ENCODE measurements at regions not wholly inside any gene's neighbourhood (a gene's known extent, or its start where the extent isn't known, plus 50 kb on each side); places are given as distances from the start of the nearest gene placed in this dataset.

GRCh38 chr13:21944610-21945009 lies 273.7 kb downstream of the FGF9 start:
- H2AFZ ChIP-seq (ENCODE audit: low read depth, low read length): no peak overlapping the region
- H3K27me3 ChIP-seq (ENCODE audit: insufficient read depth, low read length): no peaks in the 10 kb centered on the region
- no peaks in the 10 kb centered on the region for H3K36me3 ChIP-seq (ENCODE audit: insufficient read depth, low read length)
- H3K4me1 ChIP-seq (ENCODE audit: insufficient read depth, low read length): no peaks in the 10 kb centered on the region
- no peak overlapping the region for H3K4me3 ChIP-seq (ENCODE audit: low read length)
- peaks cover 1% of the 10 kb centered on the region for H3K9me3 ChIP-seq (ENCODE audit: low read length)

- H3K36me3 ChIP-seq (ENCODE audit: insufficient read depth, low read length): no peaks in the 10 kb centered on the region
- H2AFZ ChIP-seq (ENCODE audit: low read depth, low read length): no peak overlapping the region
- H3K9me3 ChIP-seq (ENCODE audit: low read length): peaks cover 1% of the 10 kb centered on the region
- no peaks in the 10 kb centered on the region for H3K27me3 ChIP-seq (ENCODE audit: insufficient read depth, low read length)
- H3K4me1 ChIP-seq (ENCODE audit: insufficient read depth, low read length): no peaks in the 10 kb centered on the region
- H3K4me3 ChIP-seq (ENCODE audit: low read length): no peak overlapping the region
These were observed 274.3 kb downstream of the FGF9 start for GRCh38 chr13:21945195-21945594.

DNA sequence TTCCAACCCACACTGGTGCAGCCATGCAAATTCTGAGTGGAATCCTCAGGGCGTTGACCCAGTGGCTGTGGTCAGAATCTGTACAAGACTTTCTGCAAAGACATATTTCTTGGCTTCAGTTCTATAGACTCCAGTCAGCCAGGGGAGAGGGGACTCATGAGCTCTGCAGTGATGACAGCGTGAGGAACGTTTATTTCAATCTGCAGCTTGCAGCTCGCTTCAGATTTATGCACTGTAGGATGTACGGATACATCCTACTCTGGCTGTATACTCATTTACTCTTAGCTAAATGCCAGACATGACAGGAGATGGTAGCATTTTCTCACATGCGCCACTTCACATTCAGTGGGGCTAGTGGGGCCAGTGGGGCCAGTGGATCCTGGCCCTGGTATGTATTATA lies 276.1 kb downstream of the FGF9 start:
- no peaks in the 10 kb centered on the region for H3K4me1 ChIP-seq (ENCODE audit: insufficient read depth, low read length)
- peaks cover 1% of the 10 kb centered on the region for H3K9me3 ChIP-seq (ENCODE audit: low read length)
- H3K27me3 ChIP-seq (ENCODE audit: insufficient read depth, low read length): no peaks in the 10 kb centered on the region
- no peaks in the 10 kb centered on the region for H3K36me3 ChIP-seq (ENCODE audit: insufficient read depth, low read length)
- no peak overlapping the region for H3K4me3 ChIP-seq (ENCODE audit: low read length)
- H2AFZ ChIP-seq (ENCODE audit: low read depth, low read length): no peak overlapping the region

DNA sequence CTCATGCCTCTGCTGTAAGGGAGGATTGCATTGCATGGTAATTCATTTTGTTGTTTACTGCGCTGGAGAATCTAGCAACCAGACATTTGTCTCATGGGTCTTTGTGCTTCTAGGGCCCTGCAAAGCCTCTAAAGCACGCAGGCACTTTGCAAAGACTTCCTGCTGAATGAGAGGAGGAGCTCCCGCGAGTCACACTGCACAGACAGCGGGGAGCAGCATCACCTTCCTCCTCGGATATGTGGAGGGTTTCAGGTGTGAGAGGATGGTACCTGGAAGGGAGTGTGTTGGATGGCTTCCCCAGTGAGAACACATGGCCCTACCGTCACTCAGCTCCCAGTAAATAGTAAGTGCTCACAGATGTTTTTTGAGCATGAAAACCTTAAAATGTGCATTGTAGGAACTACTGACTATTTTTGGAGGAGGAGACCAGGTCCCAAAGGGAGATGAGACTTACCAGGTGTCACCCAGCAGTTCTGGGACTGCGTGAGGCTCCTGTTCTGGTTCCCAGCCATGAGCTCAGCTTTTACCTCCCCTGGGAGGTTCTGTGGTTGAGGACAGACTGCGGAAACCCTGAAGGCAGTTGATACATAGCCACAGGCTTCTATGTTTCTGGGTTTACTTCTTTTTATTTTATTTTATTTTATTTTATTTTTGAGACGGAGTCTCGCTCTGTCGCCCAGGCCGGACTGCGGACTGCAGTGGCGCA lies 278.0 kb downstream of the FGF9 start:
- Histone ChIP-seq H3K4me1 (ENCODE audit: insufficient read depth, low read length) (no peaks in the 10 kb centered on the region), H3K36me3 (ENCODE audit: insufficient read depth, low read length) (no peaks in the 10 kb centered on the region), H3K4me3 (ENCODE audit: low read length) (no peak overlapping the region), H3K9me3 (ENCODE audit: low read length) (peaks cover 1% of the 10 kb centered on the region), H2AFZ (ENCODE audit: low read depth, low read length) (no peak overlapping the region), H3K27me3 (ENCODE audit: insufficient read depth, low read length) (no peaks in the 10 kb centered on the region)

DNA sequence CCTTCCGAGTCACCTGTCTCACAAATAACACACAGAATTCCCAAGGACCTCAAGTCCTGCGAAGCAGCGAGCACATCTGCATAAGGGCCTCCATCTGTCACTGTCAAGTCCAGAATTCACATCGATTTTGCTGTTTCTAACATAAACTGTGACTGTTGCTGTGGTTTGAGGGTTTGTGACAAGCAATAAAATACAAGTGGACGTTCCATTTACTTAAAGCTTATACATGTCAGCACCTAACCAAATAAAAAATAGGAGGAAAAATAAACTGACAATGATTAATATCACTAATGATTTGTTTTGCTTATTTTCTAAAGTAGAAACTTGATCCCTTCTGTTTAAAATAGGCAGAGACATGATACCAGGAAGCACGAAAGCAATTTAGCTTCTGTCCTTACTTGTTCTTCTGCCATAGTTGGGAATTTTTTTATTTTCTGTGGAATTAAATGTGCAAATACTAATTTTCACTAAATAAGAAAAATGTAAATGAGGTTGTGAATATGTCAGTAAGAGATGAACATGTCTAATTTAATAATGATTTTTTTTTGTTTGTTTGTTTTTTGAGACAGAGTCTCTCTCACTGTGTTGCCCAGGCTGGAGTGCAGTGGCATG lies 279.1 kb downstream of the FGF9 start:
- Histone ChIP-seq H3K27me3 (ENCODE audit: insufficient read depth, low read length) (no peaks in the 10 kb centered on the region), H3K36me3 (ENCODE audit: insufficient read depth, low read length) (no peaks in the 10 kb centered on the region), H3K4me3 (ENCODE audit: low read length) (no peak overlapping the region), H3K9me3 (ENCODE audit: low read length) (peaks cover under 1% of the 10 kb centered on the region), H2AFZ (ENCODE audit: low read depth, low read length) (no peak overlapping the region), H3K4me1 (ENCODE audit: insufficient read depth, low read length) (no peaks in the 10 kb centered on the region)

DNA sequence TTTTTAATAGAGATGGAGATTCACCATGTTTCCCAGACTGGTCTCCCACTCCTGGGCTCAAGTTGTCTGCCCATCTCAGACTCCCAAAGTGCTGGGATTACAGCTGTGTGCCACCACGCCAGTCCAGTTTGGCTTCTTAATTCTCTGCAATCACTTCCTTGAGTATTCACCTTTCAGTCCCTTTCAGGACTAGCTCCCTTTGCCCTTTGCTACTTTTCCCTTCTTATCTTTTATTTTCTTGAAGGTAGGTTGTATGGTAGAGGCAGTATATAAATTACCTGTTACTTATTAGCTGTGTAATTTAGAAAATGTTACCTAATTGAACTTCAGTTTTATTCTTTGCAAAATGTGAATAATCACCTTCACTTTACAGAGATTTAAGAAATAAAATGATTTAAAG lies 285.8 kb downstream of the FGF9 start:
- H3K4me3 ChIP-seq (ENCODE audit: low read length): no peak overlapping the region

DNA sequence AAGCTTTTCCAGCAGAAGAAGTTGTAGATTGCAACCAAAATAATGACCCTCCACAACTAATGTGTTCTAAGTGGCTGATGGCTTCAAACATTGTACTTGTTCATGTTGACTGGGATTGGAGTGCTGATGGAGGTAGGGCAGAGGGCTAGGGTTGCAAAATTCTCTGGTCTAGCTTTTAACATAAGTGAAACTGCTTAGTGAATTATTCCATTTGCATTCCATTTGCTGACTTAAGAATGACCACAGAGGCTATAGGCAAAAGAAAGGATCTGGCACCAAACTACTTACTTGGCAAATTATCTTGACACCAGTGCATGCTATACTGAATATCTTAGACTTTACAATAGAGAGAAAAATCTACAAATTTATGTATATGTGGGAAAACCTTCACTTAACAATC lies 287.0 kb downstream of the FGF9 start:
- no peak overlapping the region for H3K4me3 ChIP-seq (ENCODE audit: low read length)
- no peak overlapping the region for H2AFZ ChIP-seq (ENCODE audit: low read depth, low read length)
- H3K27me3 ChIP-seq (ENCODE audit: insufficient read depth, low read length): no peaks in the 10 kb centered on the region
- no peaks in the 10 kb centered on the region for H3K36me3 ChIP-seq (ENCODE audit: insufficient read depth, low read length)
- H3K4me1 ChIP-seq (ENCODE audit: insufficient read depth, low read length): no peaks in the 10 kb centered on the region
- H3K9me3 ChIP-seq (ENCODE audit: low read length): peaks cover 2% of the 10 kb centered on the region

More for the DNA sequence above, 285.8 kb downstream of the FGF9 start:
- H2AFZ ChIP-seq (ENCODE audit: low read depth, low read length): no peak overlapping the region
- H3K36me3 ChIP-seq (ENCODE audit: insufficient read depth, low read length): no peaks in the 10 kb centered on the region
- H3K4me1 ChIP-seq (ENCODE audit: insufficient read depth, low read length): no peaks in the 10 kb centered on the region
- H3K27me3 ChIP-seq (ENCODE audit: insufficient read depth, low read length): no peaks in the 10 kb centered on the region
- peaks cover 2% of the 10 kb centered on the region for H3K9me3 ChIP-seq (ENCODE audit: low read length)

DNA sequence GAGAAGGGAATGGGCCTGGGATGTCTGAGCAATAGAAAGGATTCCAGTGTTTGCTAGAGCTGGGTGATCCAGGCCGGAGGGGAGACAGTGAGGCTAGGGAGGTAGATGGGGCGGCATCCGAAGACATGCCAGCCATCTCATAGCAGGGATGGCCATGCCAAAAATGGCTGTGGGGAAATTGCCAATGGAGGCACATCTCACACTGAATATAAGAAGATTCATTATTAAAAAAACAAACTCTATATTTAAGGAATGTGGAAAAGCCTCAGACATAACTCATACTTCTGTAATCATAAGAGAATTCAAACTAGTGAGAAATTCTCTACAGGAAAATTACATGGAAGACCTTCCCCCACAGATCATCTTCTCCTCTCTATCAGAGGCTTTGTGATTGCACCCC lies 289.2 kb downstream of the FGF9 start:
- H3K4me1 ChIP-seq (ENCODE audit: insufficient read depth, low read length): no peaks in the 10 kb centered on the region
- no peak overlapping the region for H3K4me3 ChIP-seq (ENCODE audit: low read length)
- no peak overlapping the region for H2AFZ ChIP-seq (ENCODE audit: low read depth, low read length)
- peaks cover under 1% of the 10 kb centered on the region for H3K9me3 ChIP-seq (ENCODE audit: low read length)
- no peaks in the 10 kb centered on the region for H3K27me3 ChIP-seq (ENCODE audit: insufficient read depth, low read length)
- H3K36me3 ChIP-seq (ENCODE audit: insufficient read depth, low read length): no peaks in the 10 kb centered on the region

GRCh38 chr13:21964686-21965085 lies 293.8 kb downstream of the FGF9 start:
- Histone ChIP-seq H3K4me3 (ENCODE audit: low read length) (no peak overlapping the region), H3K36me3 (ENCODE audit: insufficient read depth, low read length) (no peaks in the 10 kb centered on the region), H3K4me1 (ENCODE audit: insufficient read depth, low read length) (no peaks in the 10 kb centered on the region), H3K27me3 (ENCODE audit: insufficient read depth, low read length) (no peaks in the 10 kb centered on the region), H2AFZ (ENCODE audit: low read depth, low read length) (no peak overlapping the region), H3K9me3 (ENCODE audit: low read length) (no peaks in the 10 kb centered on the region)

DNA sequence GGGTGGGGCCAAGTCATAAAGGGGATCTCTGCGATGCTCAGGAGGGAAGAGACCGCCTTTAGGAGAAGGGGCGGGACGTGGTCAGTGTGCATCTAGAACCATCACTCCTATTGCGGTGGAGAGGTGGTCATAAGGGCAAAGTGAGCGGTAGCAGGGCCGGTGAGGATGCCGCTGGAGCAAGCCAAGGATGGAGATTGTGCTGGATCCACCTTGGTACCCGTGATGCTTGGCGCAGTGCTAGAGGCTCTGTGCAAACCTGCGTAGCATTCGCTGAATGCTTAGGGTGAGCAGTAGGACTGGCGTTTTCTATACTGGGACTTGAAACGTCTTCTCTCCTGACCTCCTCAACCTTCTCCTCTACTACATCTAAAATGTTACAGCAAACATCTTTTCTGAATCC lies 294.2 kb downstream of the FGF9 start:
- no peak overlapping the region for H3K4me3 ChIP-seq (ENCODE audit: low read length)
- H3K4me1 ChIP-seq (ENCODE audit: insufficient read depth, low read length): no peaks in the 10 kb centered on the region
- H3K9me3 ChIP-seq (ENCODE audit: low read length): no peaks in the 10 kb centered on the region
- H3K36me3 ChIP-seq (ENCODE audit: insufficient read depth, low read length): no peaks in the 10 kb centered on the region
- no peak overlapping the region for H2AFZ ChIP-seq (ENCODE audit: low read depth, low read length)
- H3K27me3 ChIP-seq (ENCODE audit: insufficient read depth, low read length): no peaks in the 10 kb centered on the region

- H2AFZ ChIP-seq (ENCODE audit: low read depth, low read length): no peak overlapping the region
- no peaks in the 10 kb centered on the region for H3K27me3 ChIP-seq (ENCODE audit: insufficient read depth, low read length)
- no peaks in the 10 kb centered on the region for H3K9me3 ChIP-seq (ENCODE audit: low read length)
- H3K36me3 ChIP-seq (ENCODE audit: insufficient read depth, low read length): no peaks in the 10 kb centered on the region
- H3K4me3 ChIP-seq (ENCODE audit: low read length): no peak overlapping the region
- H3K4me1 ChIP-seq (ENCODE audit: insufficient read depth, low read length): no peaks in the 10 kb centered on the region
These were observed 295.1 kb downstream of the FGF9 start for GRCh38 chr13:21966014-21966413.

DNA sequence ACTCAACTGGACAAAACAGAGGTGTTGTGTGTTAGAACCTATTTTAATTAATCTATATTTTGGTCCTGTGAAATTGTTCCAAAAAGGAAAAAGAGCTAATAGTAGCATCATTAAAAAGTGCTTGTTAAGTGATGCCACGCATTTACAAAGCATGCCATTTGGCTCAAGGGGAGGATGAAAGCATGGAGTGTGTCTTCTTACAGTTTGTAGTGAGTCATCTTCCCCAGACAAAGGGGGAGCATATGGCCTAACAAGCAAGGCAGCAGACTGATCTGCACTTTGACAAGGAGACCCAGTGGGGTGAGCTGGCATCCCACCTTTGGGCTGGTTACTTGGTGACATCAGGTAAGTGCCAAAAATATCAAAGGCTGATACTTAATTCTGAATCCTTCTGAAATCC lies 297.0 kb downstream of the FGF9 start:
- Histone ChIP-seq H3K9me3 (ENCODE audit: low read length) (no peaks in the 10 kb centered on the region), H3K4me3 (ENCODE audit: low read length) (no peak overlapping the region), H3K36me3 (ENCODE audit: insufficient read depth, low read length) (no peaks in the 10 kb centered on the region), H2AFZ (ENCODE audit: low read depth, low read length) (no peak overlapping the region), H3K27me3 (ENCODE audit: insufficient read depth, low read length) (no peaks in the 10 kb centered on the region), H3K4me1 (ENCODE audit: insufficient read depth, low read length) (no peaks in the 10 kb centered on the region)

- Histone ChIP-seq H3K9me3 (ENCODE audit: low read length) (no peaks in the 10 kb centered on the region), H3K27me3 (ENCODE audit: insufficient read depth, low read length) (no peaks in the 10 kb centered on the region), H2AFZ (ENCODE audit: low read depth, low read length) (no peak overlapping the region), H3K4me1 (ENCODE audit: insufficient read depth, low read length) (no peaks in the 10 kb centered on the region), H3K4me3 (ENCODE audit: low read length) (no peak overlapping the region), H3K36me3 (ENCODE audit: insufficient read depth, low read length) (no peaks in the 10 kb centered on the region)
These were observed 299.3 kb downstream of the FGF9 start for GRCh38 chr13:21970172-21970571.

DNA sequence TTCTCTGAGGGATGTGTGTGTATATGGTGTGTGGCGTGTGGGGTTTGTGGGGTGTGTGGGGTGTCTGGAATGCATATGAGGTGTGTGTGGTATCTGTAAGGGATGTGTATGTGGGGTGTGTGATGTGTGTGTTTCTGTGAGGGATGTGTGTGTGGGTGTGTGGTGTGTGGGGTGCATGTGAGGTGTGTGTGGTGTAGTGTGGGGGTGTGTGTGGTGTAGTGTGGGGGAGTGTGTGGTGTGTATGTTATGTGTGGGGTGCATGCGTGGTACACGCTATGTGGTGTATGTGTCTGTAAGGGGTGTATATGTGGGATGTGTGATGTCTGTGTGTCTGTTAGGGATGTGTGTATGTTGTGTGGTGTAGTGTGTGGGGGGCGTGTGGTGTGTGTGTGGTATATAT lies 300.0 kb downstream of the FGF9 start:
- H2AFZ ChIP-seq (ENCODE audit: low read depth, low read length): no peak overlapping the region
- no peaks in the 10 kb centered on the region for H3K27me3 ChIP-seq (ENCODE audit: insufficient read depth, low read length)
- no peak overlapping the region for H3K4me3 ChIP-seq (ENCODE audit: low read length)
- H3K9me3 ChIP-seq (ENCODE audit: low read length): no peaks in the 10 kb centered on the region
- no peaks in the 10 kb centered on the region for H3K4me1 ChIP-seq (ENCODE audit: insufficient read depth, low read length)
- no peaks in the 10 kb centered on the region for H3K36me3 ChIP-seq (ENCODE audit: insufficient read depth, low read length)

All from neuron (in vitro differentiated cells).